Effector memory CD8-positive, alpha-beta T cell (primary cell): ENCODE measurements at regions not wholly inside any gene's neighbourhood (a gene's known extent, or its start where the extent isn't known, plus 50 kb on each side); places are given as distances from the start of the nearest gene placed in this dataset.
"Not testable (repeated sequence)": the region's sequence is repeated elsewhere in the genome, so short reads cannot be mapped to it uniquely, and the experiment has no call there.

Experiments
- ATAC-seq: fragments of 150-1000 bp; cut with Tn5 transposase; replicated peaks from 2 replicates; pipeline ENCODE4 v1.10.0; 2021; ENCODE audit warnings: mild to moderate bottlenecking, moderate library complexity
- DNase-seq, 3 experiments: peaks; one replicate each; pipeline ENCODE4 v3.0.0; 2021
- H3K27ac Mint-ChIP-seq, 2 donors: one replicate each; pipeline ENCODE4 v1.8.0; 2022; ENCODE audit warnings: mild to moderate bottlenecking in 2 of 2, mixed read lengths in 2 of 2, moderate library complexity in 2 of 2
- H3K27me3 Mint-ChIP-seq, 2 donors: one replicate each; pipeline ENCODE4 v1.8.0; 2022; ENCODE audit warnings: mixed read lengths in 2 of 2
- H3K36me3 Mint-ChIP-seq: one replicate; pipeline ENCODE4 v1.8.0; 2022; ENCODE audit warnings: mild to moderate bottlenecking, moderate library complexity, mixed read lengths; ENCODE audit not compliant: insufficient read depth
- H3K4me1 Mint-ChIP-seq, 2 donors: one replicate each; pipeline ENCODE4 v1.8.0; 2022; ENCODE audit warnings: low read depth in 2 of 2, mixed read lengths in 2 of 2
- H3K4me3 Mint-ChIP-seq, 2 donors: one replicate each; pipeline ENCODE4 v1.8.0; 2022; ENCODE audit warnings: mild to moderate bottlenecking in 2 of 2, mixed read lengths in 2 of 2, moderate library complexity in 2 of 2
- H3K9me3 Mint-ChIP-seq, 2 donors: one replicate each; pipeline ENCODE4 v1.8.0; 2022; ENCODE audit warnings: mixed read lengths in 2 of 2

DNA sequence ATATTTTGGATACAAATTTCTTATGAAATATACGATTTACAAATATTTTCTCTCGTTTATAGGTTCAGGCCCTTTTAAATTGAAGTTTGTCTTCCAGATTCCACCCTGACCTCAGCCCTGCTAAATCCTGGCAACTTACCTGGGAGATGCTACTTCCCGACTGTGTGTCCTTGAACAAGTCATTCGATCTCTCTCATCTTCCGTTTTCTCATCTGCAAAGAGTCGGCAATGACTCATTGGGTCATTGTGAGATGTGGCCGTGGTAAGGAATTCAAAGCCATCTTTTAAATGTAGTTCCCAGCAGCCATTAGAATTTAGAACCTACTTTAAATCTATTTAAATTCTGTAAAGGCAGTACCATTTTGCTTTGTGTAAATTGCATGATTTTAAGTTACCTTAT lies 72.5 kb downstream of the LHX2 start:
- Mint-ChIP-seq H3K4me3 (no peak overlapping the region), H3K27ac (no peak overlapping the region)

DNA sequence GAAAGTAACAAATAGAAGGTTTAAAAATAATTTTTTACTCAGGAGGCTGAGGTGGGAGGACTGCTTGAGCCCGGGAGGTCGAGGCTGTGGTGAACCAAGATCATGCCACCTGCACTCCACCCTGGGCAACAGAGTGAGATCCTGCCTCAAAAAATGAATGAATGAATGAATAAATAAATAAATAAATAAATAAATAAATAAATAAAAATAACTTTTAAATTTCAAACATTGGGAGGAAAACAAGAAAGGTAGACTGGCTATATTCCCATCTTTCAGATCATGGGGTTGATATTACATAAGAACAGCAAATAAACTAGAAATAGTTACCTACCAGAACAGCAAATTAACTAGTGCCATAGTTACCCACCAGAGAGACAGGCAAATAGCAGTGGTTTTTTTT lies 75.7 kb downstream of the LHX2 start:
- peaks cover 3% of the 10 kb centered on the region for H3K36me3 Mint-ChIP-seq
- no peak for ATAC-seq
- DNase-seq, result no peak
- H3K27me3 Mint-ChIP-seq, result peaks cover 23 to 30% of the 10 kb centered on the region in 2 donors
- peaks cover 0 to 15% of the 10 kb centered on the region in 2 donors for H3K9me3 Mint-ChIP-seq
- H3K4me1 Mint-ChIP-seq, result no peaks in the 10 kb centered on the region
- H3K27ac Mint-ChIP-seq, result no peak overlapping the region
- no peak overlapping the region for H3K4me3 Mint-ChIP-seq

More for the DNA sequence above, 72.5 kb downstream of the LHX2 start:
- peaks cover 0 to 31% of the 10 kb centered on the region in 2 donors for H3K27me3 Mint-ChIP-seq
- no peak for ATAC-seq
- DNase-seq, result no peak
- H3K9me3 Mint-ChIP-seq, result peaks cover 0 to 15% of the 10 kb centered on the region in 2 donors
- H3K4me1 Mint-ChIP-seq, result no peaks in the 10 kb centered on the region
- H3K36me3 Mint-ChIP-seq, result no peaks in the 10 kb centered on the region

DNA sequence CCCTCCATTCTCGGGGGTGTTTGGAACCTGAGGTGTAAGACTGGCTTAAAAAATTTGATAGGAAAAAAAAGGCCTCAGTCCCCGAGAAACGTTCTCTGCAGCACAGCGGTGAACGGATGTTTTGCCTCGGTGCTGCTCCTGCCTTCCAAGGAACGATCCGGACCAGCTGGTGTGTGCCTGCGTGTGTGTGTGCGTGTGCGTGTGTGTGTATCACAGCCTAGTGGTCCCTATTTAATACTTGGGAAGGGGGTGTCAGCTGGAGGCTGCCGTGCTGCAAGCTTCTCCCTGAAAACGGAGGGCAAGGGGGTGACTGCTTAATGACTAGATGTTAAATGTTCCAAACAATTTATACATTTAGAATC lies 76.9 kb downstream of the LHX2 start:
- Mint-ChIP-seq H3K4me3 (no peak overlapping the region), H3K27ac (no peak overlapping the region), H3K27me3 (peaks cover 32 to 43% of the 10 kb centered on the region in 2 donors), H3K9me3 (peaks cover 0 to 15% of the 10 kb centered on the region in 2 donors), H3K36me3 (peaks cover 3% of the 10 kb centered on the region), H3K4me1 (no peaks in the 10 kb centered on the region)
- ATAC-seq, result no peak
- DNase-seq, result no peak

DNA sequence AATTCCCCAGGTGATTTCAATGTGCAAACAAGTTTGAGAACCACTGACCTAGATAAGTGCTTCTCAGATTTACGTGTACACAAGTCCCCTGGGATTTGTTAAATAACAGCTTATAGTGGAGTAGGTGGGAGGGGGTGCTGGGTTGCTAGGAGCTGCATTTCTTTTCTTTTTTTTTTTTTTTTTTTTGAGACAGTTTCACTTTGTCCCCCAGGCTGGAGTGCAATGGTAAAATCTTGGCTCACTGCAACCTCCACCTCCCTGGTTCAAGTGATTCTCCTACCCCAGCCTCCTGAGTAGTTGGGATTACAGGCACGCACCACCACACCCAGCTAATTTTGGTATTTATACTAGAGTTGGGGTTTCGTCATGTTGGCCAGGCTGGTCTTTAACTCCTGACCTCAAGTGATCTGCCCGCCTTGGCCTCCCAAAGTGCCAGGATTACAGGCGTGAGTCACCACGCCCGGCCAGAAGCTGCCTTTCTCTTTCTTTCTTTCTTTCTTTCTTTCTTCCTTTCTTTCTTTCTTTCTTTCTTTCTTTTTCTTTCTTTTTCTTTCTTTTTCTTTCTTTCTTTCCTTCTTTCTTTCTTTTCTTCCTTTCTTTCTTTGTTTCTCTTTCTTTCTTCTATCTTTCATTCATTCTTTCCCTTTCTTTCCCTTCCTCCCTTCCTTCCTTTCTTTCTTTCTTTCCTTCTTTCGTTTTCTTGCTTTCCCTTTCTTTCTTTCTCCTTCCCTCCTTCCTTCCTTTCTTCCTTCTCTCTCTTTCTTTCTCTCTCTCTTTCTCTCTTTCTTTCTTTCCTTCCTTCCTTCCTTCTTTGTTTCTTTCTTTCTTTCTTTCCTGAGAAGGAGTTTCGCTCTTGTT lies 78.3 kb downstream of the LHX2 start:
- not testable (repeated sequence) for H3K4me1 Mint-ChIP-seq, H3K4me3 Mint-ChIP-seq, ATAC-seq, H3K36me3 Mint-ChIP-seq, H3K27ac Mint-ChIP-seq, DNase-seq
- Mint-ChIP-seq H3K27me3 (peaks cover 34 to 36% of the 10 kb centered on the region in 2 donors), H3K9me3 (peaks cover 0 to 15% of the 10 kb centered on the region in 2 donors)

DNA sequence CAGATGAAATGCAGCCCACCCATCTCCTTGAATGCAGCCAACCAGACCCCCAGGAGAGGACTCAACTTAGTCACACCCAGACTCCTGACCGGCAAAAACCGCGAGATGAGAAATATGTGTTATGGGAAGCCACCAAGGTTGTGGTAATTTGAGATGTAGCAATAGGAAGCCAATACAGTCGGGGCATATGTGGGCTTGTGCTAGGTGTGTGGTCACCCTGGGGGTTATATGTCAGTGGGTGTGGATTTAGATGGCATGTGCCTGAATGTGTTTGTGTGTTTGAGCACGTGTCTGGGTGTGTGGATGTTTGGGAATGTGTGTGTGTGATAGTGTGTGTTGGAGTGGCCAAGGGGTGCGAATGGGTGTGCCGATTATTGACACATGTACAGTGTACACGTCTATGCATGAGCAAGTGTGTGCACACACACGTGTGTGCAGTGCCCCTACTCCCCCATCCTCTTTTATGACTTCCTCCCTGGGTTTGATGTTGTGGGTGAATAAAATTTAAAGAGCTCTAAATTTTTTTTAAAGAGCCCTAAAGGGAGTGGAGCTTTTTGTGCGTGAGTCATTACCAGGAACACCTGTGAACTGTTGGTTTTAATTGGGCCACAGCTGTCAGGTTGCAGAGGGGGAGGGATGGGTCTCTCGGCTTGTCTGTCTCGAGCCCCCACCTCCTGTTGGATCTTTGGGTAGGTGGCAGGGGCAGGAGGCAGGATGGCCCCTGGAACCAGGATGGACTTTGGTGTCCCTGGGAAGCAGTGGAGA lies 86.8 kb downstream of the LHX2 start:
- no peaks in the 10 kb centered on the region for H3K36me3 Mint-ChIP-seq
- no peak overlapping the region for H3K27ac Mint-ChIP-seq
- H3K27me3 Mint-ChIP-seq, result peaks cover 52 to 54% of the 10 kb centered on the region in 2 donors
- ATAC-seq (no peak), DNase-seq (no peak)
- peaks cover 4% of the 10 kb centered on the region in 2 donors for H3K4me1 Mint-ChIP-seq
- H3K9me3 Mint-ChIP-seq, result no peaks in the 10 kb centered on the region
- no peak overlapping the region for H3K4me3 Mint-ChIP-seq

DNA sequence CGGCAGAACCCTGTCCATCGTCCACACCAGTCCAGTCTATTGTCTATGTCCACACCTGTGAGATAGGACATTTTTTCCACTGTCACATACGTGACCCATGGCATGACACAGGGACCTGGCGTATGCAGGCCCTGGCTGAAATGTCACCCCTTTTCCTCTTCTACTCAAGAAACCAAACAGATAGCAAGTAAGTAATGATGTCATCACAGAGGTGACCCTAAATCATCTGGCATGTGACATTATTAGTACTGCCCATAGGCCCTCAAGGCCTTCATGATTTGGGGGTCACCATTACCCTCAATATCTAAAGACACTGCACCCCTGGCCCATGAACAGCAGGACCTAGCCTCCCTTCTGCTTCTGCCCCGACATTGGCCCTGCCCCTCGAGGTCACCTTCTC lies 88.3 kb downstream of the LHX2 start:
- DNase-seq (no peak), ATAC-seq (no peak)
- no peak overlapping the region for H3K27ac Mint-ChIP-seq
- H3K4me3 Mint-ChIP-seq, result no peak overlapping the region
- no peaks in the 10 kb centered on the region for H3K36me3 Mint-ChIP-seq
- peaks cover 52 to 55% of the 10 kb centered on the region in 2 donors for H3K27me3 Mint-ChIP-seq
- H3K9me3 Mint-ChIP-seq, result no peaks in the 10 kb centered on the region
- peaks cover 4% of the 10 kb centered on the region in 2 donors for H3K4me1 Mint-ChIP-seq

DNA sequence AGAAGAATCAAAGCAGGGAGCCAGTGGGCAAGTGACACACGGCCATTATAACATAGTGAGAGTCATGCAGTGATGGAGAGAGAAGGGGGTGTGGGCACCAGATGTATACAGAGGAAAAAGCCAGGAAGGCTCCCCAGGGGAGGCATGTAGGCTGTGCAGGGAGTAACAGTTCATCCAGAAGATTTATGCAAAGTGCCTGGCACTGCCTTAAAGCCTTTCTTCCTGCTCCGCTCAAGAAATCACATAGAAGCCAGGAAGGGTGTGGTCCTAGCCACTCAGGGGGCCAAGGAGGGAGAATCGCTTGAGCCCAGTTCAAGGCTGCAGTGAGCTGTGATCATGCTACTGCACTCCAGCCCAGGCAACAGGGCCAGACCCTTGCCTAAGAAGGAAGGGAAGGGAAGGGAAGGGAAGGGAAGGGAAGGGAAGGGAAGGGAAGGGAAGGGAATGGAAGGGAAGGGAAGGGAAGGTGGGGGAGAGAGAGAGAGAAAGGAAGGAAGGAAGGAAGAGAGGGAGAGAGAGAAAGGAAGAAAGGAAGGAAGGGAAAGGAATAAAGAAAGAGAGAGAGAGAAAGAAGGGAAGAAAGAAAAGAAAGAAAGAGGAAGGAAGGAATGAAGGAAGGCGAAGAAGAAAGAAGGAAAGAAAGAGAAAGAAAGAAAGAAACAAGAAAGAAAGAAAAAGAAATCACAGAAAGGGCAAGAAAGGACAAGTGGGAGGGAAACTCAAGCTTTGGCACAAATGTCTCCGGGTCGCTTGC lies 89.8 kb downstream of the LHX2 start:
- ATAC-seq, result no peak
- H3K27me3 Mint-ChIP-seq, result peaks cover 67% of the 10 kb centered on the region in 2 donors

DNA sequence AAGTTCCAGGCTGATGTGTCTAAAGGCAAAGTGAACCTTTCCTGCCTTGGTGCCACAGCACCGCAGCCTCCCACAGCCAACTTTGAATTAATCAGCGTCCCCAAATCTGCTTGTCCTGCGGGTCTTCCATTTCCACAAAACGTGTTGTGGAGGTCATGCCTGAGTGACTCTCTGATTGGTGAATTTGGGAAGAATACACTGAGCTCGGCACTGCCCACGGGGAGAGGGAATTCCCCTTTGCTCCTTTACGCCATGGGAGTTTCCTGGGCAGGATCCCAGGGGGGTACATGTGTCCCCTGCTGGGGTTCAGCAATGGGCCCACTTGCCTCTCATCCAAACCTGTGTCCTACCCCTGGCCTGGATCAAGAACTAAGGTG lies 90.4 kb downstream of the LHX2 start:
- no peak for ATAC-seq
- Mint-ChIP-seq H3K4me1 (peaks cover 4% of the 10 kb centered on the region in 2 donors), H3K27ac (no peak overlapping the region), H3K36me3 (no peaks in the 10 kb centered on the region), H3K4me3 (no peak overlapping the region), H3K9me3 (no peaks in the 10 kb centered on the region), H3K27me3 (peaks cover 67 to 72% of the 10 kb centered on the region in 2 donors)
- DNase-seq, result no peak

More for the DNA sequence above, 89.8 kb downstream of the LHX2 start:
- H3K36me3 Mint-ChIP-seq, result no peaks in the 10 kb centered on the region
- no peak overlapping the region for H3K4me3 Mint-ChIP-seq
- H3K9me3 Mint-ChIP-seq, result no peaks in the 10 kb centered on the region
- H3K4me1 Mint-ChIP-seq, result peaks cover 4% of the 10 kb centered on the region in 2 donors
- DNase-seq, result no peak
- no peak overlapping the region for H3K27ac Mint-ChIP-seq

DNA sequence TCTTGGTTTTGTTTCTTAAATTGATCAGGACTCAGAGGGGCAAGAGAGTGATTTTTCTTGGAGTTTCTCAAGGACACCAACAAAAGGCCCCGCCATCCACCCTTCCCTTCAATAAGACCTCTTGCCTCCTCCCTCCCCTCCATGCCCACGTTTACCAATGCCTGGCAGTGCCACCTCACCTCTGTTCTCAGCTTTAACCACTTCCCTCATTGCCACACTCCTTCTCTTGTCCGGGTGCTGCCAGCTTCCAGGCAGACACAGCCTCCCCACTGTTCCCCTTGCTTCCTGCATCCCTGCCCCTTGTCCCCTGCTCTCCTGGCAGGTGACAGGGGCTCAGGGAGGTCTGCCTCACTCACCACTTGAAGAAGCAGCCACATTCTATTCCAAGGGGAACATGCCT lies 90.8 kb downstream of the LHX2 start:
- Mint-ChIP-seq H3K4me3 (no peak overlapping the region), H3K27ac (no peak overlapping the region), H3K4me1 (peaks cover 4% of the 10 kb centered on the region in 2 donors), H3K36me3 (no peaks in the 10 kb centered on the region), H3K27me3 (peaks cover 66 to 72% of the 10 kb centered on the region in 2 donors), H3K9me3 (no peaks in the 10 kb centered on the region)
- DNase-seq (no peak), ATAC-seq (no peak)

DNA sequence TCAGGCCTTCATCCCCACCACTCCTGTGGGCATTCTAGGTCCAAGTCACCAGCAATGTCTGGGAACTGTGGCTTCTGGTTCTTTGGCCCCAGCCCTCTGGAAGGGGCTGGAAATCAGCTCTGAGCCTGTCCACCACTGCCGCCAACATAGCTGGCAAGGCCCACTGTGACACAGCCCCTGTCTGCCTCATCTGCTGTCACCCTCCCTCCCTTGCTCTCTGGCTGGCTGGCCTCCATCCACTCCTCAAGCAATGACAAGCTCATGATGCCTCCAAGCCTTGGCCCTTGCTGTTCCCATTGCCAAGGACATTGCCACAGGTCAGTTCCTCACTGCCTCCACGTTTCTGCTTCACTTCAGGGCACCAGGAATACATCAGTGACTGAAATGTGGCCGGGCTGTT lies 93.7 kb downstream of the LHX2 start:
- Mint-ChIP-seq H3K4me3 (no peak overlapping the region), H3K9me3 (no peaks in the 10 kb centered on the region), H3K27me3 (peaks cover 61 to 69% of the 10 kb centered on the region in 2 donors), H3K36me3 (no peaks in the 10 kb centered on the region), H3K4me1 (peaks cover 4% of the 10 kb centered on the region in 2 donors), H3K27ac (peak overlapping the region in 1 of 2 donors; percentile 28)
- DNase-seq (no peak), ATAC-seq (no peak)

DNA sequence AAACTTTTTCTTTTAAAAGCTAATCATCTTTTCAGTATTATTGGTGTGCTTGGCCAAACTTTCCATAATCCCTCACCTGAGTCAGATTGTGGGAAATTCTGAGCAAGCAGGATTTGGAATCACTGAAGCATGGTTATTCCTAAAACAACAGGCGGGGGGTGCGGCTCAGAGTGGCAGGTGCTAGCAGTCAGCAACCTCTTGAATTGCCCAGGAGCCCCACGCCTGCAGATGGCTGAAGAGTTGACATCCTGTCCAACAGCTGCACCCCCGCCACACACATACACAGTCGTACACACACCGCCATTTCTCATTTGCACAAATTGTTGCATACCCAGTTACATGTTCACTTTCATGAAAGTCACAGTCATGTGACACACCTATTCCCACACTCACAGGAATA lies 96.6 kb downstream of the LHX2 start:
- no peaks in the 10 kb centered on the region for H3K9me3 Mint-ChIP-seq
- no peak overlapping the region for H3K27ac Mint-ChIP-seq
- DNase-seq, result no peak
- H3K36me3 Mint-ChIP-seq, result no peaks in the 10 kb centered on the region
- H3K27me3 Mint-ChIP-seq, result peaks cover 44 to 60% of the 10 kb centered on the region in 2 donors
- H3K4me3 Mint-ChIP-seq, result no peak overlapping the region
- no peak for ATAC-seq
- no peaks in the 10 kb centered on the region for H3K4me1 Mint-ChIP-seq

DNA sequence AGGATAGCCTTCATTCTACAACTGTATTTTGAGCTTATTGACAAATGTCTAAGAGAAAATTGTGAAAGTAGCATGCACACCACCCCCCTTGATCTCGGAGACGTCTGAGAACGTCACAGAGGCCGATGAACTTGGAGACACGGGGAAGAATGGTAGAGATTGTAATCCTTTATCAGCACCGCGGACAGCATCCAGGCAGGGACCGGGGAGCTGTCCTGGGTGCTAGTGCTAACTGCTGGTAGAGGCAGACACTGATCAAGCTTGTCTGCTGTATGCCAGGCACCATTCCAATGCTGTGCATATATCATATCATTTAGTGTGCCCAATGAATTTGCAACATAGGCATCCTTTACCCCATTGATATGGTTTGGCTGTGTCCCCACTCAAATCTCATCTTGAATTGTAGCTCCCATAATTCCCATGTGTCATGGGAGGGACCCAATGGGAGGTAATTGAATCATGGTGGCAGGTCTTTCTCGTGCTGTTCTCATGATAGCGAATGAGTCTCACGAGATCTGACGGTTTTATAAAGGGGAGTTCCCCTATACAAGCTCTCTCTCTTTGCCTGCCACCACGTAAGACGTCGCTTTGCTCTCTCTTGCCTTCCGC lies 98.8 kb downstream of the LHX2 start:
- Mint-ChIP-seq H3K4me1 (no peaks in the 10 kb centered on the region), H3K4me3 (no peak overlapping the region), H3K36me3 (no peaks in the 10 kb centered on the region), H3K27me3 (peaks cover 39 to 71% of the 10 kb centered on the region in 2 donors), H3K9me3 (no peaks in the 10 kb centered on the region), H3K27ac (no peak overlapping the region)
- no peak for ATAC-seq
- DNase-seq, result peak; percentile 17 to 43 (median 19)
